ENCODE measurements at regions not wholly inside any gene's neighbourhood (a gene's known extent, or its start where the extent isn't known, plus 50 kb on each side); places are given as distances from the start of the nearest gene placed in this dataset.

GRCh38 chr7:54687462-54688212 is 71.4 kb downstream of the SEC61G start:
- DNase-seq (ENCODE audit: low spot score), result no peak
- ATAC-seq (ENCODE audit: low FRiP score), result no peak
- TF ChIP-seq CTCF (IDR thresholded peaks at IDR 0.05), result no peak

GRCh38 chr7:54680377-54681005 is 78.5 kb downstream of the SEC61G start:
- TF ChIP-seq CTCF (IDR thresholded peaks at IDR 0.05), result no peak
- ATAC-seq (ENCODE audit: low FRiP score), result no peak
- DNase-seq (ENCODE audit: low spot score), result no peak

GRCh38 chr7:54679490-54679817 is 79.6 kb downstream of the SEC61G start:
- TF ChIP-seq CTCF (IDR thresholded peaks at IDR 0.05), result no peak
- ATAC-seq (ENCODE audit: low FRiP score), result no peak
- no peak for DNase-seq (ENCODE audit: low spot score)

GRCh38 chr7:54678763-54679489 is 80.1 kb downstream of the SEC61G start:
- no peak for DNase-seq (ENCODE audit: low spot score)
- no peak for ATAC-seq (ENCODE audit: low FRiP score)
- TF ChIP-seq CTCF (IDR thresholded peaks at IDR 0.05), result no peak

- no peak for DNase-seq (ENCODE audit: low spot score)
- no peak for ATAC-seq (ENCODE audit: low FRiP score)
- TF ChIP-seq CTCF (IDR thresholded peaks at IDR 0.05), result no peak
Measured at GRCh38 chr7:54674891-54675290, 84.1 kb downstream of the SEC61G start.

GRCh38 chr7:54672519-54672918 is 86.5 kb downstream of the SEC61G start:
- no peak for ATAC-seq (ENCODE audit: low FRiP score)
- TF ChIP-seq CTCF (IDR thresholded peaks at IDR 0.05), result no peak
- no peak for DNase-seq (ENCODE audit: low spot score)

Data from omental fat pad (tissue), 3 donors.